Upper lobe of right lung (tissue), 1 donor: ENCODE measurements at regions not wholly inside any gene's neighbourhood (a gene's known extent, or its start where the extent isn't known, plus 50 kb on each side); places are given as distances from the start of the nearest gene placed in this dataset.

Source experiments
- ATAC-seq: fragments of 200-7000 bp; cut with Tn5 transposase; one replicate; pipeline ENCODE4 v1.9.1; 2020; ENCODE audit warnings: mild to moderate bottlenecking, moderate library complexity
- DNase-seq: peaks from one replicate; pipeline ENCODE4 v3.0.0-alpha.2; 2020
- H3K27ac ChIP-seq: fragments of 200-600 bp; one replicate; pipeline ENCODE4 v1.8.0; 2022
- H3K27me3 ChIP-seq: fragments of 200-600 bp; one replicate; pipeline ENCODE4 v1.8.0; 2022; ENCODE audit warnings: mild to moderate bottlenecking
- H3K36me3 ChIP-seq: fragments of 200-600 bp; one replicate; pipeline ENCODE4 v1.8.0; 2022
- H3K4me1 ChIP-seq: fragments of 200-600 bp; one replicate; pipeline ENCODE4 v1.8.0; 2022
- H3K4me3 ChIP-seq: fragments of 200-600 bp; one replicate; pipeline ENCODE4 v1.8.0; 2022; ENCODE audit warnings: mild to moderate bottlenecking
- H3K9me3 ChIP-seq: fragments of 200-600 bp; one replicate; pipeline ENCODE4 v1.8.0; 2022
- intact Hi-C: fragments of 100-400 bp; cut with DNase I; formaldehyde crosslinking; loops from one replicate; pipeline ENCODE4 v1.11.0; 2022
- TF ChIP-seq, protein P1 (sequence below): fragments of 200-600 bp; IDR thresholded peaks from one replicate; pipeline ENCODE4 v1.8.0; 2022; ENCODE audit warnings: antibody characterized with exemption
- donor health status: DM: no; HTN: yes; CAD: no; lungs with severe emphysema.

DNA sequence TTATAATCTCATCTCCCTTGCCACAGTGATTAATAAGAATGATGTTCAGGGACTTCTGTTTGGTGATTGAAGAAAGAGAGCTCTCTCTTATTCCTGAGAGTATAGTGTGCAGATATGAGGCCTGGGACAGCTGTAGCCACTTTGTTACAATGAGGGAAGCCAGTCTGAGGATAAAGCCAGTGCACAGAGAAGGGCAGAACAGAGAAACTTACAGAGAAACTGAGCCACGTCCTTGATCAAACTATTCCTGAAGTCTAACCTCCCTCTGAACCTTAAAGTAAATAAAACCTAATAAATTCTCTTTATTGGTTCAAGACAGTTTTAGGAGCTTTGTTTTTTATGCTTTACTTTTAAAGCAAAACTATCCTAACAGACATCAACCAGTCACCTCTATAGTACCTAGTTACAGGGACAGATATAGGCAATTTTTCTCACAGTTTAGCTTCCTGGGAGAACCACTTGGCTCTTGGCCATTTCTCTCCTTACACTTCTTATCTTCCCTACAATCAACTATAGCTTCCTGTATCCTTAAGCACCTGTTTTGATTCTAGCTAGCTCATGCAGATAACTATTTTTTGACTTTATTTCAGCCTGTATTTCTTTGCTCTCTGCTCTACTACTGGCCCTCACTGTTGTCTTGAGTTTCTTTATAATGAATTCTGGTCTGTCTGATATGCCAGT is 284.4 kb downstream of the SHQ1 start:
- peaks cover 7% of the 10 kb centered on the region for H3K9me3 ChIP-seq
- no peak overlapping the region for H3K4me3 ChIP-seq
- no peak overlapping the region for H3K27ac ChIP-seq
- H3K4me1 ChIP-seq = no peaks in the 10 kb centered on the region
- no peaks in the 10 kb centered on the region for H3K27me3 ChIP-seq
- H3K36me3 ChIP-seq = no peaks in the 10 kb centered on the region
- DNase-seq (no peak), ATAC-seq (no peak)
- intact Hi-C loops = no loop called here
- TF ChIP-seq, protein P1, sequence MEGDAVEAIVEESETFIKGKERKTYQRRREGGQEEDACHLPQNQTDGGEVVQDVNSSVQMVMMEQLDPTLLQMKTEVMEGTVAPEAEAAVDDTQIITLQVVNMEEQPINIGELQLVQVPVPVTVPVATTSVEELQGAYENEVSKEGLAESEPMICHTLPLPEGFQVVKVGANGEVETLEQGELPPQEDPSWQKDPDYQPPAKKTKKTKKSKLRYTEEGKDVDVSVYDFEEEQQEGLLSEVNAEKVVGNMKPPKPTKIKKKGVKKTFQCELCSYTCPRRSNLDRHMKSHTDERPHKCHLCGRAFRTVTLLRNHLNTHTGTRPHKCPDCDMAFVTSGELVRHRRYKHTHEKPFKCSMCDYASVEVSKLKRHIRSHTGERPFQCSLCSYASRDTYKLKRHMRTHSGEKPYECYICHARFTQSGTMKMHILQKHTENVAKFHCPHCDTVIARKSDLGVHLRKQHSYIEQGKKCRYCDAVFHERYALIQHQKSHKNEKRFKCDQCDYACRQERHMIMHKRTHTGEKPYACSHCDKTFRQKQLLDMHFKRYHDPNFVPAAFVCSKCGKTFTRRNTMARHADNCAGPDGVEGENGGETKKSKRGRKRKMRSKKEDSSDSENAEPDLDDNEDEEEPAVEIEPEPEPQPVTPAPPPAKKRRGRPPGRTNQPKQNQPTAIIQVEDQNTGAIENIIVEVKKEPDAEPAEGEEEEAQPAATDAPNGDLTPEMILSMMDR = no peak

DNA sequence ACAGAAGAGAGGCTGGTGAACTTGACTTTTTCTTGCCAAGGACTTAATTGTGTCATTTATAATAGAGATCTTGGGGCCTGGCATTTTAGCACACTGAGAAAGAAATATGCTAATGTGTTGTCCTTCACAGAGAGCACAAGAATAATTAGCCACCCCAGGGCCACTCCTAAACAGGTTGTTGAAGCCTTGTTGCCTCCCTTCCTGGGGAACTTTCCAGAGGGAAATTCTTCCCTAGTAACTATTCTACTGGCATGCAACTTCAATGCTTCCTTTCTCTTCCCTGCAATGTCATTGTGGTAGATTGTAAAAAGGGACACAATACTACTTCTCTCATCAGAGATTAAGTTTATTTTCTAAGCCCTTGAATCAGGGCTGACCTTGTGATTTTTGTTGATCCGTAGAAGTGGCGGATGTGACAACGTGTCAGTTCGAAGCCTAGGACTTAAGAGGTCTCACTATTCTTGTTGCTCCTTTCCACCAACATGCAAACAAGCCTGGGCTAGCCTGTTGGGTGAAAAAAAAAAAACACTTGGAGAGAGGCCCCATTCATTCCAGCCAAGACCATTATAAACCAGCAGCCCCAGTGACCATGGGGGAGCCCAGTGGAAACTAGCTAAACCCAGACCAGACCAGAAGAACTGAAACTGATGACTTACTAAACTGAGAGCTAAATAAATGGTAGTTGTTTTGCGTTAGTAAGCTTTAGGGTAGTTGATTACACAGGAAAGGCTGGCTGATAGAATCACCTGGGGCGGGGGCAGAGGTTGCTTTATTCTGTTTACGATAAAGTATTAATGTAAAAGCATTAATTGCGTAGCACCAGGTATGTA is 287.2 kb downstream of the SHQ1 start:
- Histone ChIP-seq H3K4me3 (no peak overlapping the region), H3K27me3 (no peaks in the 10 kb centered on the region), H3K9me3 (peaks cover 7% of the 10 kb centered on the region), H3K4me1 (no peaks in the 10 kb centered on the region), H3K36me3 (no peaks in the 10 kb centered on the region), H3K27ac (no peak overlapping the region)
- TF ChIP-seq, protein P1 = no peak
- DNase-seq = no peak
- intact Hi-C loops = no loop called here
- ATAC-seq = no peak

DNA sequence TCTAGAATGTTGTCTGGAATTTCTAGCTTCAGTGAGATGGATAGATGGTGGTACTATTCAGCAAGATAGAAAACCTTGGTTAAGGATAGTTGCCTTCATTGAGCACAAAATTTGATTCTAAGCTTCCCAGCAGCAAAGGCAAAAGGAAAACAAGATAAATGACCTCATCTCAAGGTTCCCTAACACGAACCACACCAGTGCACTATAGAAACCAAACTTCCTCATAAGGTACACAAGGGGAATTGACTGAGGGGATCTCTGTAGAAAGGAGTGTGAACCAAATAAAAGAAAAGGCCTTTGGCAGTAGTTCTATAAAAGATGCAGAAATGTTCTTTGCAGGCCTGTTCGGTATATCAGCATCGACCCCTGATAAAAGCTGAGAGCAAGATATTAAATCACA is 288.9 kb downstream of the SHQ1 start:
- Histone ChIP-seq H3K27ac (no peak overlapping the region), H3K4me1 (no peaks in the 10 kb centered on the region), H3K36me3 (no peaks in the 10 kb centered on the region), H3K27me3 (no peaks in the 10 kb centered on the region), H3K9me3 (peaks cover 7% of the 10 kb centered on the region), H3K4me3 (no peak overlapping the region)
- intact Hi-C loops = no loop called here
- DNase-seq (no peak), ATAC-seq (peak; percentile 70)
- TF ChIP-seq, protein P1 = no peak

DNA sequence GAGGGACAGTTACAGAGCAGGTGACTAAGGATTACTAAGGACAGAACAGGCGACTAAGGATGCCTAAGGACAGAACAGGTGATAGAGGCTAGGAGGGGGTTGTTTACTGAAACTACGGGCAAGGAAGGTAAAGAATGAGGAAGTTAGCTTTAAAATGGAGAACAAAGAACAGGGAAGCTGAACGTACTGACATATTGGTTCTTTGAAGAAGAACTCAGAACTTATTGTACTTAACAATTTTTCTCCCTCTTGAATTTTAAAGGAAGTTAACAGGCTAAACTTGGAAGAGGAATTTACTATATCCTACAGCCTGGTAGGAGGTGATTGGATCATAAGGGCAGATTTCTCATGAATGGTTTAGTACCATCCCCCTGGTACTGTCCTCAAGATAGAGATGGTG is 290.2 kb downstream of the SHQ1 start:
- no peak overlapping the region for H3K4me3 ChIP-seq
- intact Hi-C loops = no loop called here
- no peak overlapping the region for H3K27ac ChIP-seq
- TF ChIP-seq, protein P1 = no peak
- H3K27me3 ChIP-seq = no peaks in the 10 kb centered on the region
- H3K9me3 ChIP-seq = peaks cover 7% of the 10 kb centered on the region
- ATAC-seq (no peak), DNase-seq (no peak)
- H3K4me1 ChIP-seq = no peaks in the 10 kb centered on the region
- H3K36me3 ChIP-seq = no peaks in the 10 kb centered on the region

DNA sequence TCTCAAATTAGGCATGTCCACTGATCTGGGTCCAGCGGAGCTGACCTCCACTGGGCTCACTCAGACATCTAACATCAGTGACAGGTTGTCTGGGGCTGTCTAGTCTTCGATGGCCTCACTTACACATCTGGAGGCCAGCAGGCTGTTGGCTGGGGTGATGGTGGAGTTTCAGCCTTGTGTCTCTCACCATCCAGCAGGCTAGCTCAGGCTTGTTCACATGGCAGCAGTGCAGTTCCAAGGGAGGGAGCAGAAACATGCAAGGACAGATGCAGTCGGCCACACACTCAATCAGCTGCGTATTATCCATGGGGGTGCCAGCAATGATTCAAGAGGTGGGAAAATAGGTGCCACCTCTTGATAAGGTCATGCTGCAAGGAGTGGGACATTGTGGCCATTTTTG is 292.5 kb downstream of the SHQ1 start:
- no peak overlapping the region for H3K27ac ChIP-seq
- H3K4me1 ChIP-seq = no peaks in the 10 kb centered on the region
- intact Hi-C loops = no loop called here
- H3K9me3 ChIP-seq = no peaks in the 10 kb centered on the region
- H3K36me3 ChIP-seq = no peaks in the 10 kb centered on the region
- TF ChIP-seq, protein P1 = no peak
- no peak overlapping the region for H3K4me3 ChIP-seq
- ATAC-seq (no peak), DNase-seq (no peak)
- no peaks in the 10 kb centered on the region for H3K27me3 ChIP-seq
